CD4-positive, alpha-beta memory T cell (primary cell): ENCODE measurements at regions not wholly inside any gene's neighbourhood (a gene's known extent, or its start where the extent isn't known, plus 50 kb on each side); places are given as distances from the start of the nearest gene placed in this dataset.

Source experiments
- CTCF ChIA-PET: fragments of 350-600 bp; sonication (Branson Sonifier 250); formaldehyde crosslinking; loops from one replicate; lab custom pipeline; 2021; ENCODE audit warnings: inconsistent platforms; ENCODE audit not compliant: partially characterized antibody; lab: Charles Lee
- POLR2A ChIA-PET: fragments of 350-600 bp; sonication (Branson Sonifier 250); formaldehyde crosslinking; loops from one replicate; lab custom pipeline; 2021; ENCODE audit not compliant: partially characterized antibody; lab: Charles Lee
- DNase-seq, 5 donors: peaks; one replicate each; pipeline versions ENCODE4 v3.0.0 to v3.0.0-alpha.2; 2020 to 2022; ENCODE audit warnings: mixed read lengths in 1 of 5
- H3K27ac ChIP-seq: one replicate; pipeline ENCODE4 v1.7.0; 2013; ENCODE audit warnings: low read depth, low read length
- H3K27me3 ChIP-seq: 2 replicates; pipeline ENCODE4 v1.7.0; 2013; ENCODE audit warnings: mild to moderate bottlenecking, low read length, moderate library complexity; ENCODE audit not compliant: insufficient read depth
- H3K36me3 ChIP-seq: 2 replicates; pipeline ENCODE4 v1.7.0; 2013; ENCODE audit warnings: mild to moderate bottlenecking, low read length, moderate library complexity; ENCODE audit not compliant: insufficient read depth
- H3K4me1 ChIP-seq: 2 replicates; pipeline ENCODE4 v1.7.0; 2013; ENCODE audit warnings: mild to moderate bottlenecking, low read length, moderate library complexity; ENCODE audit not compliant: insufficient read depth
- H3K4me3 ChIP-seq, 2 donors: one replicate each; pipeline ENCODE4 v1.7.0; 2013; ENCODE audit warnings: low read length in 2 of 2, mild to moderate bottlenecking in 1 of 2
- H3K9me3 ChIP-seq, 2 donors: one replicate each; pipeline ENCODE4 v1.7.0; 2013; ENCODE audit warnings: low read length in 2 of 2, control low read depth in 1 of 2; ENCODE audit not compliant: control insufficient read depth in 1 of 2
- H3K27ac Mint-ChIP-seq, 7 donors: one replicate each; pipeline ENCODE4 v1.8.0; 2020 to 2021; ENCODE audit warnings: mixed read lengths in 7 of 7, mild to moderate bottlenecking in 6 of 7, inconsistent platforms in 3 of 7, moderate library complexity in 3 of 7
- H3K27me3 Mint-ChIP-seq, 2 donors: one replicate each; pipeline ENCODE4 v1.8.0; 2020 to 2021; ENCODE audit warnings: mixed read lengths in 2 of 2
- H3K36me3 Mint-ChIP-seq, 2 donors: one replicate each; pipeline ENCODE4 v1.8.0; 2020 to 2021; ENCODE audit warnings: mixed read lengths in 2 of 2, inconsistent platforms in 1 of 2, mild to moderate bottlenecking in 1 of 2
- H3K4me1 Mint-ChIP-seq, 4 donors: one replicate each; pipeline ENCODE4 v1.8.0; 2020 to 2021; ENCODE audit warnings: mixed read lengths in 4 of 4, mild to moderate bottlenecking in 1 of 4
- H3K4me3 Mint-ChIP-seq, 8 donors: one replicate each; pipeline ENCODE4 v1.8.0; 2020 to 2021; ENCODE audit warnings: mixed read lengths in 8 of 8, mild to moderate bottlenecking in 7 of 8, moderate library complexity in 6 of 8, inconsistent platforms in 3 of 8
- H3K9me3 Mint-ChIP-seq, 8 donors: one replicate each; pipeline ENCODE4 v1.8.0; 2020 to 2021; ENCODE audit warnings: mixed read lengths in 8 of 8, mild to moderate bottlenecking in 5 of 8, inconsistent platforms in 3 of 8, moderate library complexity in 1 of 8
- intact Hi-C: fragments of 100-400 bp; cut with micrococcal nuclease; formaldehyde crosslinking; loops from one replicate; pipeline ENCODE4 v1.15.1; 2023

DNA sequence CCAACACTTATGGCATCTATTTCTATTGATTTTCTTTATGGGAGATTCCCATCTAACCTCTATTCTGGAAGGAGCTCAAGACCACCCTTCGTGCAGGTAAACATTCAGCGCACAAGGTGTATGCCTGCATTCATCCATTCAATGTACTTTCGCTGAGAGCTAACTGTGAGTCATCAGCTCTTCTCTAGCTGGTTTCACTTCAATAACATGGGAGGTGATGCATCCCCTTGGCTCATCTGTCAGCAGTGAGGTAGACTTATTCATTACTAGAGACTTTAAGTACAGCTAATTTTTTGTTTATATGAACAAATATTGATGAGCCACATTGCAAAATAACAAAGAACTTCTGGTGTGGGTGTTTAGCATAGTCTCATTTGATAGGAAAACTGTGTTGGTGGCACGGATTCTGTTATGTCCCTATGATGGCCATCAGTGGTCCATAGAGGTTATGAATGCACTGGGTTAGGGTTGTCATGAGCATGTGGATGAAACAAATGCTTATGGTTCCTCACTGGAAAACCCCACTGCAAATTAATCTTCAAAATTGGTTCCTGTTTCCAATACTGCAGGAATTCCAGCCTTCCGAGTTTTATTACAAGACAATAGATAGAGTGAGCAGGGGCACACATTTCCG lies 1151.0 kb downstream of the BCL11B start:
- H3K27me3 Mint-ChIP-seq, result no peaks in the 10 kb centered on the region
- Histone ChIP-seq H3K36me3 (no peaks in the 10 kb centered on the region), H3K4me1 (peaks cover 9% of the 10 kb centered on the region), H3K9me3 (no peaks in the 10 kb centered on the region), H3K27ac (no peak overlapping the region), H3K4me3 (no peak overlapping the region), H3K27me3 (no peaks in the 10 kb centered on the region)
- H3K9me3 Mint-ChIP-seq, result peaks cover 2 to 48% (median 18%) of the 10 kb centered on the region in 8 donors
- ChIA-PET POLR2A (interaction anchor here (1.4 kb wide), 1 partner anchor 143 kb away, joined by 4 read pairs; no protein-coding TSS in a partner anchor), CTCF (no interaction called here)
- H3K4me3 Mint-ChIP-seq, result no peak overlapping the region
- DNase-seq, result no peak
- H3K27ac Mint-ChIP-seq, result peak overlapping the region in 1 of 7 donors; percentile 19
- intact Hi-C loops, result no loop called here
- peaks cover 4 to 14% (median 8%) of the 10 kb centered on the region in 4 donors for H3K4me1 Mint-ChIP-seq
- peaks cover 0 to 8% of the 10 kb centered on the region in 2 donors for H3K36me3 Mint-ChIP-seq

DNA sequence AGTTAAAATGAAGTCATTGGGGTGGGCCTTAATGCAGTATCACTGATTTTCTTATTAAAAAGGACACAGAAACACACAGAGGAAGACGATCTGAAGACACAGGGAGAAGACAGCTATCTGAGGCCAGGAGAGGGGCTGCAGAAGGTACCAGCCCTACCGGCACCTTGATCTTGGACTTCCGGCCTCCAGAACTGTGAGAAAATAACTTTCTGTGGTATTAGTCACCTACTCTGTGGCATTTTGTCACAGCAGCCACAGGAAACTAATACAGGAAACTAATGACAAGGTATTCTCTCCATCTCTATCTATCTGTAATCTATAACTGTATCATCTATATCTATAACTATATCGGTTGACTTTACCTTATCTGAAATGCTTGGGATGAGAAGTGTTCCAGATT lies 1149.5 kb downstream of the BCL11B start:
- Histone ChIP-seq H3K4me1 (peaks cover 9% of the 10 kb centered on the region), H3K9me3 (no peaks in the 10 kb centered on the region), H3K36me3 (no peaks in the 10 kb centered on the region), H3K27ac (no peak overlapping the region), H3K27me3 (no peaks in the 10 kb centered on the region), H3K4me3 (no peak overlapping the region)
- DNase-seq, result no peak
- peaks cover 0 to 8% of the 10 kb centered on the region in 2 donors for H3K36me3 Mint-ChIP-seq
- H3K4me3 Mint-ChIP-seq, result peak overlapping the region in 2 of 8 donors; percentile 12 to 36
- peaks cover 4 to 14% (median 8%) of the 10 kb centered on the region in 4 donors for H3K4me1 Mint-ChIP-seq
- H3K27me3 Mint-ChIP-seq, result no peaks in the 10 kb centered on the region
- ChIA-PET POLR2A (no interaction called here), CTCF (no interaction called here)
- peak overlapping the region in 1 of 7 donors; percentile 42 for H3K27ac Mint-ChIP-seq
- H3K9me3 Mint-ChIP-seq, result peaks cover 2 to 48% (median 18%) of the 10 kb centered on the region in 8 donors
- intact Hi-C loops, result no loop called here

DNA sequence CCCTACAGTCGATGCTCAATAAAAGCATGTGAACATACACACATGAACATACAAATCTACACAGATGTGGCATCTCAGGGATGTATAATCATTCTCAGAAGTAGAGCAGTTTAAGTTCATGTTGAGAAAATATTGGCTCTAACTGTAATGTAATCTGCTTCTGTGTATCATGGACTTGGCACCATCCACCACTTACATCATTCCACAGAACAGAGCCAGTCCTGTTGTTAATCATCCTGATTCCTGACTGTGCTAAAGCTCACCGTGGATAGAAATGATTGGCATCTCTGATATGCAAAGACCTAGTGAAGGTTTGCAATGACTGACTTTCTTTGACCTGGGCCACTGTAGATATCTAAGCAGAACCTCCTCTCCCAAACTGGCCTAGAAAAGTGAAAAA lies 1141.3 kb downstream of the BCL11B start:
- H3K36me3 Mint-ChIP-seq, result no peaks in the 10 kb centered on the region
- Histone ChIP-seq H3K27me3 (no peaks in the 10 kb centered on the region), H3K4me1 (peaks cover 19% of the 10 kb centered on the region), H3K27ac (no peak overlapping the region), H3K36me3 (no peaks in the 10 kb centered on the region), H3K9me3 (no peaks in the 10 kb centered on the region), H3K4me3 (no peak overlapping the region)
- no peak overlapping the region for H3K27ac Mint-ChIP-seq
- CTCF ChIA-PET, result interaction anchor here (1.3 to 2.6 kb wide), 3 partner anchors 9 to 946 kb away, joined by 4 to 12 read pairs (median 5); no protein-coding TSS in a partner anchor
- H3K27me3 Mint-ChIP-seq, result no peaks in the 10 kb centered on the region
- H3K4me1 Mint-ChIP-seq, result peaks cover 9 to 24% (median 15%) of the 10 kb centered on the region in 4 donors
- H3K4me3 Mint-ChIP-seq, result no peak overlapping the region
- peaks cover 0 to 3% (median 0%) of the 10 kb centered on the region in 8 donors for H3K9me3 Mint-ChIP-seq
- POLR2A ChIA-PET, result interaction anchor here (0.8 kb wide), 1 partner anchor 157 kb away, joined by 3 read pairs; no protein-coding TSS in a partner anchor
- intact Hi-C loops, result loop anchor here (10.0 kb wide), 3 partner anchors 426 to 956 kb away; no protein-coding TSS in a partner anchor
- DNase-seq, result no peak

DNA sequence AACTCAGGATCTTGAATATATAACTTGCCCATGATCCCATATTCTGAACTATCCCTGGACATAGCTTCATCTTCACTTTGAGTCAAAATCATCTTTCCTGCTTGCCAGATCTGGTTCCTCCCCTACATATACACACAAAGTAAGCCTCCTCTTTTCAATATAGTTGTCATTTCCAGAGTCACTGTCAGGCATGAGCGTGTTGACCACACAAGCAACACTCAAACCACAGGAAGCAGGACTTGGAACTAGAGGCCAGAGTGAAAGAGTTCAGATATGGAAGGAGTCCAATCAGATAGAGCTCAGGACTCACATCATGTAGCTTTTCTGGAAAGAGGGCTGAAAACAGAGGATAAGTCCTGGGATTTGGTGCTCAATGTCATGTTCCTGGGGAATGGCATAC lies 1140.6 kb downstream of the BCL11B start:
- Histone ChIP-seq H3K27ac (no peak overlapping the region), H3K9me3 (no peaks in the 10 kb centered on the region), H3K4me3 (no peak overlapping the region), H3K4me1 (peaks cover 26% of the 10 kb centered on the region), H3K27me3 (no peaks in the 10 kb centered on the region), H3K36me3 (no peaks in the 10 kb centered on the region)
- DNase-seq, result no peak
- intact Hi-C loops, result loop anchor here (10.0 kb wide), 3 partner anchors 427 to 957 kb away; no protein-coding TSS in a partner anchor
- Mint-ChIP-seq H3K36me3 (no peaks in the 10 kb centered on the region), H3K9me3 (peaks cover 0 to 2% (median 0%) of the 10 kb centered on the region in 8 donors), H3K27ac (peak overlapping the region in 1 of 7 donors; percentile 44), H3K27me3 (no peaks in the 10 kb centered on the region), H3K4me3 (no peak overlapping the region), H3K4me1 (peaks cover 17 to 31% (median 22%) of the 10 kb centered on the region in 4 donors)
- CTCF ChIA-PET, result interaction anchor here (0.9 to 2.6 kb wide), 3 partner anchors 8 to 153 kb away, joined by 3 to 12 read pairs (median 5); no protein-coding TSS in a partner anchor
- POLR2A ChIA-PET, result no interaction called here

DNA sequence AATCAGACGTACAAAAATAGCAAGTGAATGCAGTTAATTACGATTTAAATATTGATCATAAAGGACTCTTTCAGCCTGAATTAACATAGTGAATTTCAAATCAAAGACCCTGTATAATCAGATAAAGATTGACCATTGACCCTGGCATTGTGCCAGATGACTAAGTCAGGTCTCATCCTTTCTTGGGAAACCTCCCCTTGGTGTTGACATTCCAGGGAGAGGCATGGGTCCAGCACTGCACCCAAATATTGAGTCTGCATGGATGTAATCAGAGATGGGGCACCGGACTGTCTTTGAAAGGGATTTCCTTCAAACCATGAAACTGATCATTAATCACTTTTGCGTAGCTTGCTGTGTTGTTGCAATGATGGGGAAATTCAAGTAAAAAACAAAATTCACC lies 1138.2 kb downstream of the BCL11B start:
- Histone ChIP-seq H3K9me3 (no peaks in the 10 kb centered on the region), H3K36me3 (no peaks in the 10 kb centered on the region), H3K27me3 (no peaks in the 10 kb centered on the region), H3K4me1 (peaks cover 49% of the 10 kb centered on the region), H3K27ac (no peak overlapping the region), H3K4me3 (no peak overlapping the region)
- DNase-seq, result no peak
- peaks cover 0 to 2% (median 0%) of the 10 kb centered on the region in 8 donors for H3K9me3 Mint-ChIP-seq
- no peak overlapping the region for H3K4me3 Mint-ChIP-seq
- ChIA-PET POLR2A (interaction anchor here (2.0 to 11.1 kb wide), 2 partner anchors 156 to 1134 kb away, joined by 6 to 265 read pairs; partner anchors contain the start of gene BCL11B), CTCF (interaction anchor here (5.7 kb wide), 1 partner anchor 155 kb away, joined by 64 read pairs; no protein-coding TSS in a partner anchor)
- no peak overlapping the region for H3K27ac Mint-ChIP-seq
- H3K27me3 Mint-ChIP-seq, result no peaks in the 10 kb centered on the region
- peaks cover 32 to 55% (median 41%) of the 10 kb centered on the region in 4 donors for H3K4me1 Mint-ChIP-seq
- H3K36me3 Mint-ChIP-seq, result no peaks in the 10 kb centered on the region
- intact Hi-C loops, result loop anchor here (10.0 kb wide), 3 partner anchors 429 to 959 kb away; no protein-coding TSS in a partner anchor

DNA sequence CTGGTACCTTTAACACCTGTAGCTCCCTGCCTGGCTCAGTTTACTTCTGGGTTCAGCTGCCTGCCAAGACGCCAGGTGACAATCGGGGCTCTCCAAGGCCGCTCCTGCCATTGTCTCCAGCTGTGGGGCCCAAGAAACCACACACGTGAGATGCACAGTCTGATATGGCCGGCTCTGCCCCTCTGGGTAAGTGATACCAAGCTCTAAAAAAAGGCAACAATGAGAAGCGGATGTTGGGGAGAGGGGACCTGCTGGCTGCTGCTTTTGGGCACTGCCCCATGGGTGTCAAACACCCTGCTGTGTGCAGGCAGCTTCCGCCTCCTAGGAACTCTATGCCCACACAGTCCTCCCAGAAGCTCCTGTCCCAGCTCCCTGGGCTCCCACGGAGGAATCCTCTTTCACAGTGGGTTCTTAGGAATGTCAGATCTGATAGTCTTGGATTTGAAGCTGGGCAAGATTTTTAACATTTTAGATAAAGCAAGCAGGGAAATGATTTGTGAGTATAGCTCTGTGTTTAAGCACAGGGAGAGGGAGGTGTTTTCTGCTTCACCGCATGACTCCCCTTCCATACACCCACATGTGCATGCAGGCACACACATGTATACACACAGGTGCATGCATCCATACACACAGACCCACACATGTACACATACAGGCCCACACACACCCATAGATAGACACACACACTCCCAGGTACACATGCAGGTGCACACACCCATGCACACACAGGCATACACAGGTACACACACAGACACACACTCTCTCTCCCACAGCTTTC lies 1135.8 kb downstream of the BCL11B start:
- Mint-ChIP-seq H3K4me3 (peak overlapping the region; percentile 70 to 88 (median 78)), H3K27ac (peak overlapping the region; percentile 86 to 95 (median 90)), H3K4me1 (peaks cover 51 to 76% (median 62%) of the 10 kb centered on the region in 4 donors), H3K9me3 (peaks cover 0 to 2% (median 0%) of the 10 kb centered on the region in 8 donors), H3K27me3 (no peaks in the 10 kb centered on the region), H3K36me3 (no peaks in the 10 kb centered on the region)
- no peak overlapping the region for H3K4me3 ChIP-seq
- peak overlapping the region; percentile 8 for H3K27ac ChIP-seq
- peak in 4 of 5 donors; percentile 25 to 37 (median 26) for DNase-seq
- H3K4me1 ChIP-seq, result peaks cover 71% of the 10 kb centered on the region
- ChIA-PET POLR2A (interaction anchor here (0.5 to 11.1 kb wide), 14 partner anchors 27 to 1131 kb away, joined by 3 to 265 read pairs (median 3); partner anchors contain the start of gene BCL11B), CTCF (interaction anchor here (0.7 to 8.6 kb wide), 16 partner anchors 32 to 1139 kb away, joined by 3 to 100 read pairs (median 8); partner anchors contain the start of gene BCL11B)
- no peaks in the 10 kb centered on the region for H3K9me3 ChIP-seq
- intact Hi-C loops, result loop anchor here (5.0 to 10.0 kb wide), 5 partner anchors 144 to 961 kb away; no protein-coding TSS in a partner anchor
- H3K36me3 ChIP-seq, result no peaks in the 10 kb centered on the region
- no peaks in the 10 kb centered on the region for H3K27me3 ChIP-seq
